Urinary bladder (tissue), 3 donors: ENCODE measurements at regions not wholly inside any gene's neighbourhood (a gene's known extent, or its start where the extent isn't known, plus 50 kb on each side); places are given as distances from the start of the nearest gene placed in this dataset.
"Not testable (repeated sequence)": the region's sequence is repeated elsewhere in the genome, so short reads cannot be mapped to it uniquely, and the experiment has no call there.

Experiments used
- DNase-seq: peaks from one replicate; pipeline ENCODE4 v3.0.0-alpha.2; 2015; ENCODE audit errors: extremely low spot score
- H3K27ac ChIP-seq: one replicate; pipeline ENCODE4 v1.5.1; 2013; ENCODE audit warnings: low read depth, mild to moderate bottlenecking, moderate library complexity
- H3K36me3 ChIP-seq: one replicate; pipeline ENCODE4 v1.6.1; 2013; ENCODE audit warnings: mild to moderate bottlenecking, moderate library complexity; ENCODE audit not compliant: insufficient read depth
- H3K4me1 ChIP-seq: one replicate; pipeline ENCODE4 v1.6.1; 2013; ENCODE audit warnings: mild to moderate bottlenecking, moderate library complexity; ENCODE audit not compliant: insufficient read depth
- H3K4me3 ChIP-seq: one replicate; pipeline ENCODE4 v1.5.1; 2013; ENCODE audit warnings: low read depth, low read length
- WGBS: extraction: QIAGEN DNeasy Blood & Tissue Kit; methylation state at CpG from one replicate; pipeline ENCODE4 v1.1.7; 2013; 5-methylcytosine and 5-hydroxymethylcytosine counted together
- donor health status: healthy with polysubstance abuse.
- donor health status: healthy.

GRCh38 chr5:30413540-30413939, 779.9 kb upstream of the CDH6 start:
- H3K27ac ChIP-seq = no peak overlapping the region
- 38% methylated on average over 2 of the region's 2 CpGs for WGBS
- no peak overlapping the region for H3K4me3 ChIP-seq
- H3K36me3 ChIP-seq = no peaks in the 10 kb centered on the region
- no peak for DNase-seq
- H3K4me1 ChIP-seq = no peaks in the 10 kb centered on the region

DNA sequence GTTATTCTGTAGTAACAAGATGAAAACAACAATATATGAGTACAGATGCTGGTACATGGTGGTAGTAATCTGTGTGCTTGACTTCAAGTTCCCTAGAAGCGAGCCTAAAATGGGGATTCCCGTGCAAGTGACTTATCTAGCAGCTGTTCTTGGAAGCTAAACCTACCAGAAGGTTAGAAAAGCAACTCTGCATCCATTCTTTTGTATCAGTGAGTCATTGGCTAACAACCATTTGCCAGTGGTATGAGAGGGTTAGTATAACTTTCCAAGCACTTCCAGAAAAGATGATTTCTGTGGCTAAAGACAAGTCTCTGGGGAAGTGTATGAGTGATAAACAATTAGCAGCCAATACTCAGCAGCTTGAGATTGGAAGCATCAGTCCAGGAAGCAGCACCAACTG, 787.7 kb upstream of the CDH6 start:
- H3K36me3 ChIP-seq = no peaks in the 10 kb centered on the region
- H3K4me1 ChIP-seq = no peaks in the 10 kb centered on the region
- no peak overlapping the region for H3K4me3 ChIP-seq
- H3K27ac ChIP-seq = no peak overlapping the region
- DNase-seq = no peak
- 56% methylated on average over 2 of the region's 2 CpGs for WGBS

DNA sequence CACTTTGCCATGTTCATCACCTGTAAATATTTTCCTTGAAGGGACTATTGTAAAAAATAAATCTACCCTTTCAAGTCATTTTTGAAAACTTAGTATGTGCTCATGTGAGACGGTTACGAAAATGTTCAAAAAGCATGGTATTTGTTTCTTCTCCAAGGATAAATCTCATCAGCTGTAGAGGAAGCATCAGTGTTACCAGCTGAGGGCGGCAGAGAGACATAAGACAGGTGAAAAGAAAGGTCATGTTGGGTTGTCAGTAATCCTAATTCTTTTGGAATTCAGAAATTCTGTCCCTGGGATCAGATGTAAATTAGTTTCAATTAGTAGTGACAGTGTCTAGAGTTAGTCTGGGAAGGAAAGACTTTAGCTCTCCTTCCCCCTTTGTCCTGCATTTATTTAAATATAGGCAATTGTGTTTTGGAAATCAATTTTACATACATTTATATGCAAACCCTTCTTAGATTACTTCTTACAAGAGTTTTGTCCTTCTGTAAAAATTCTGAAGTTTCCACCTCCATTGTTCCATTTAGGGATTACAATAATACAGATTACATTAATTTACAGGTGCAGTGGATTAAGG, 791.9 kb upstream of the CDH6 start:
- DNase-seq = no peak
- Histone ChIP-seq H3K36me3 (no peaks in the 10 kb centered on the region), H3K4me3 (no peak overlapping the region), H3K27ac (no peak overlapping the region), H3K4me1 (no peaks in the 10 kb centered on the region)
- WGBS = 41% methylated on average over 3 of the region's 3 CpGs

- H3K36me3 ChIP-seq = no peaks in the 10 kb centered on the region
- DNase-seq = no peak
- no peak overlapping the region for H3K27ac ChIP-seq
- no peaks in the 10 kb centered on the region for H3K4me1 ChIP-seq
- H3K4me3 ChIP-seq = no peak overlapping the region
Measured at GRCh38 chr5:30398423-30398822, 795.1 kb upstream of the CDH6 start.

- WGBS = 53% methylated on average over 5 of the region's 5 CpGs
- no peak overlapping the region for H3K27ac ChIP-seq
- H3K4me3 ChIP-seq = no peak overlapping the region
- H3K36me3 ChIP-seq = no peaks in the 10 kb centered on the region
- H3K4me1 ChIP-seq = no peaks in the 10 kb centered on the region
- no peak for DNase-seq
Measured at GRCh38 chr5:30392897-30393296, 800.6 kb upstream of the CDH6 start.

GRCh38 chr5:30390095-30390494, 803.4 kb upstream of the CDH6 start:
- DNase-seq = peak; percentile 0
- Histone ChIP-seq H3K36me3 (no peaks in the 10 kb centered on the region), H3K4me3 (no peak overlapping the region), H3K27ac (no peak overlapping the region), H3K4me1 (no peaks in the 10 kb centered on the region)
- 31% methylated on average over 2 of the region's 2 CpGs for WGBS

GRCh38 chr5:30387974-30388632, 805.4 kb upstream of the CDH6 start:
- no peak for DNase-seq
- H3K4me3 ChIP-seq = no peak overlapping the region
- 65% methylated on average over 3 of the region's 3 CpGs for WGBS

DNA sequence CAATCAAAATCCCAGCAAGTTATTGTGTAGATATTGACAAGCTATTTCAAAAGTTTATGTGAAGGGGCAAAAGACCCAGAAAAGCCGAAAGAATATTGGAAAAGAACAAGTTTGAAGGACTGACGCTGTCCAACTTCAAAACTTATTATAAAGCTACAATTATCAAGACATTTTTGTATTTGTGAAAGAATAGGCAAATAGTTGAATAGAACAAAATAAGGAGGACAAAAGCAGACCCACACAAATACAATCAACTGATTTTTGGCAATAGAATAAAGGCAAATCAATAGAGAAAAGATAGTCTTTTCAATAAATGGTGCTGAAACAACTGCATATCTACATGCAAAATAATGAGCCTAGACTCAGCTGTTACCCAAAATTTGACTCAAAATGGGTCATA, 807.7 kb upstream of the CDH6 start:
- no peak for DNase-seq
- Histone ChIP-seq H3K4me1 (no peaks in the 10 kb centered on the region), H3K36me3 (no peaks in the 10 kb centered on the region), H3K4me3 (no peak overlapping the region), H3K27ac (no peak overlapping the region)
- 94% methylated on average over 2 of the region's 2 CpGs for WGBS

More at GRCh38 chr5:30387974-30388632, 805.4 kb upstream of the CDH6 start:
- Histone ChIP-seq H3K27ac (no peak overlapping the region), H3K4me1 (no peaks in the 10 kb centered on the region), H3K36me3 (no peaks in the 10 kb centered on the region)

DNA sequence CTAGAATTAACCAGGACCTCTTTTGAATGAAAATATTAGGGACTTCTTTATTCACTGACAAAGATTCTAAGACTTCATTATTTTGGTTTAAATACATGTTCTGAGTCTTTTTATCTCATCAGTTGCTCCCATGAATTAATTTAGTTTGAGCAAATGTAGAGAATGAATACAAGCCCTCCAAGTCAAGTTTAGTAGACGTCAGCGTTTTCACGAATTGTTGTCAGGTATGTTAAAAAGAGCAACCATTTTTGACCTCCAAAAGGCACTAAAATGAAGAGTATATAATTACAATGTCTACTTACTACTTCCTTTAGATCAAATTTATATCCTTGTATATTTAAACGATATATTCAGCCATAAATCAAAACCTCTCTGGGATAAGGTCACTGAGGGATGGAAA, 809.3 kb upstream of the CDH6 start:
- DNase-seq = no peak
- H3K36me3 ChIP-seq = no peaks in the 10 kb centered on the region
- no peaks in the 10 kb centered on the region for H3K4me1 ChIP-seq
- no peak overlapping the region for H3K27ac ChIP-seq
- 90% methylated on average over 4 of the region's 4 CpGs for WGBS
- no peak overlapping the region for H3K4me3 ChIP-seq

- no peaks in the 10 kb centered on the region for H3K4me1 ChIP-seq
- no peak overlapping the region for H3K27ac ChIP-seq
- H3K4me3 ChIP-seq = no peak overlapping the region
- DNase-seq = no peak
- WGBS = 85% methylated on average over 4 of the region's 4 CpGs
- no peaks in the 10 kb centered on the region for H3K36me3 ChIP-seq
Measured at GRCh38 chr5:30380228-30380627, 813.3 kb upstream of the CDH6 start.

DNA sequence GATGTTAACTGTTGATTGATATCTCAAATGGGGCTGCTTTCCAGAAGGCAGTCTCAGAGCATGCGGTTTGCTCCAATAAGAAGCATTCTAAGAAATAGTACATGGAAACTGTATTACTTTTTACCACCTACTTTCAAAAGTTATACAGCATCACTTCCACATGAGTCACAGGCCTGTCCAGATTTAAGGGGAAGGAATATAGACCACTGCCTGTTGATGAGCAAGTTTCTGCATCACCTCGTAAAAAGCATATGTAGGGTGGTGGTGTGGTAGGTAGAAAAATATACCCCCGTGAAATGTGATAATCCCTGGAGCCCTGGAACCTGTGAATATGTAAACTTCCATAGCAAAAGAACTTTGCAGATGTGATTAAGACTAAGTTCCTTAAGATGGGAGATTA, 816.6 kb upstream of the CDH6 start:
- Histone ChIP-seq H3K4me3 (no peak overlapping the region), H3K27ac (no peak overlapping the region), H3K4me1 (no peaks in the 10 kb centered on the region), H3K36me3 (no peaks in the 10 kb centered on the region)
- WGBS = 69% methylated on average over 3 of the region's 3 CpGs
- DNase-seq = no peak

GRCh38 chr5:30368064-30368463, 825.4 kb upstream of the CDH6 start:
- no peak overlapping the region for H3K4me3 ChIP-seq
- H3K4me1 ChIP-seq = no peaks in the 10 kb centered on the region
- WGBS = 90% methylated on average over 4 of the region's 4 CpGs
- no peak for DNase-seq
- H3K36me3 ChIP-seq = no peaks in the 10 kb centered on the region
- H3K27ac ChIP-seq = no peak overlapping the region

DNA sequence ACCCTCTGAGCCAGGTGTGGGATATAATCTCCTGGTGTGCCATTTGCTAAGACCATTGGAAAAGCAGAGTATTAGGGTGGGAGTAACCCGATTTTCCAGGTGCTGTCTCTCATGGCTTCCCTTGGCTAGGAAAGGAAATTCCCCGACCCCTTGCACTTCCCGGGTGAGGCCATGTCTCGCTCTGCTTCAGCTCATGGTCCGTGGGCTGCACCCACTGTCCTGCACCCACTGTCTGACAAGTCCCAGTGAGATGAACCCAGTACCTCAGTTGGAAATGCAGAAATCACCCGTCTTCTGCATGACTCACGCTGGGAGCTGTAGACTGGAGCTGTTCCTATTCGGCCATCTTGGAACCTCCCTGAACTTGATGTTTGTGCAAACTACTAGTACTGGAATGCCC, 828.5 kb upstream of the CDH6 start:
- 86% methylated on average over 8 of the region's 8 CpGs for WGBS
- H3K27ac ChIP-seq, DNase-seq, H3K4me1 ChIP-seq, H3K36me3 ChIP-seq, H3K4me3 ChIP-seq: not testable (repeated sequence)

GRCh38 chr5:30357371-30357770, 836.1 kb upstream of the CDH6 start:
- WGBS = 85% methylated on average over 1 of the region's 1 CpG
- no peak overlapping the region for H3K4me3 ChIP-seq

GRCh38 chr5:30355675-30356074, 837.8 kb upstream of the CDH6 start:
- H3K36me3 ChIP-seq = no peaks in the 10 kb centered on the region

More at GRCh38 chr5:30357371-30357770, 836.1 kb upstream of the CDH6 start:
- no peak overlapping the region for H3K27ac ChIP-seq
- no peaks in the 10 kb centered on the region for H3K36me3 ChIP-seq
- no peaks in the 10 kb centered on the region for H3K4me1 ChIP-seq
- DNase-seq = no peak

More at GRCh38 chr5:30355675-30356074, 837.8 kb upstream of the CDH6 start:
- WGBS = 79% methylated on average over 5 of the region's 5 CpGs
- Histone ChIP-seq H3K4me1 (no peaks in the 10 kb centered on the region), H3K4me3 (no peak overlapping the region), H3K27ac (no peak overlapping the region)
- DNase-seq = no peak
